ENCODE measurements at regions not wholly inside any gene's neighbourhood (a gene's known extent, or its start where the extent isn't known, plus 50 kb on each side); places are given as distances from the start of the nearest gene placed in this dataset.

- TF ChIP-seq CTCF (IDR thresholded peaks at IDR 0.05) (no peak), ZFX (IDR thresholded peaks at IDR 0.05; ENCODE audit: borderline replicate concordance) (no peak)
These were observed 112.4 kb upstream of the ARHGAP24 start for GRCh38 chr4:85362550-85362949.

Measured in 22Rv1 (cell line).